ENCODE measurements at regions not wholly inside any gene's neighbourhood (a gene's known extent, or its start where the extent isn't known, plus 50 kb on each side); places are given as distances from the start of the nearest gene placed in this dataset.
"Not testable (repeated sequence)": the region's sequence is repeated elsewhere in the genome, so short reads cannot be mapped to it uniquely, and the experiment has no call there.

DNA sequence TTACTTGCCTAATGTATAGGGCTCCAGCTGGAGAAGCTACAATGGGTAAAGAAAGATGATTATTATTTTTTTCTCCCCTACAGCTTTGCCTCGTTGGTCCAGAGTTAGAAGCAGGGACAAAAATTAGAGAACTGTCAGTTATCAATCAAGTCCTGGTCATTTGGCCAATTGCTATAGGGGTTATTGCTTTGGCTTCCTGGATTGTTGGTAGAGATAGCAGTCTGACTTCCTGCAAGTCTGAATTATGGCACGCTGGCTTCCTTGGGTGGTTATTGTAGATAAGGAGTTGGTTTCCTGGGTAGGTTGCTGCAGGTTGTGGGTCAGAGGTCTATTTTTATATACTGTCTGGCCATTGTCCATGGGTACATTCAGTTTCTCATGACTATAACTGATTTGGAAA, 84.7 kb upstream of the ELAC2 start:
- H3K9me3 ChIP-seq (ENCODE audit: control insufficient read depth, insufficient read depth, low read length): no peaks in the 10 kb centered on the region
- no peak overlapping the region for H3K27ac ChIP-seq (ENCODE audit: low read length)
- no peak overlapping the region for H3K4me3 ChIP-seq (ENCODE audit: low read length)
- H3K4me1 ChIP-seq (ENCODE audit: control insufficient read depth, insufficient read depth, low read length): peaks cover 3% of the 10 kb centered on the region; the same call in 1 of the 2 replicates
- DNase-seq (ENCODE audit: low read depth, low spot score): no peak
- H3K27me3 ChIP-seq (ENCODE audit: control insufficient read depth, insufficient read depth, low read length): no peaks in the 10 kb centered on the region
- H3K36me3 ChIP-seq (ENCODE audit: control insufficient read depth, insufficient read depth, low read length): no peaks in the 10 kb centered on the region
- no CpG with 5 or more reads among the region's 2 CpGs for WGBS (ENCODE audit: insufficient coverage, insufficient read length)

DNA sequence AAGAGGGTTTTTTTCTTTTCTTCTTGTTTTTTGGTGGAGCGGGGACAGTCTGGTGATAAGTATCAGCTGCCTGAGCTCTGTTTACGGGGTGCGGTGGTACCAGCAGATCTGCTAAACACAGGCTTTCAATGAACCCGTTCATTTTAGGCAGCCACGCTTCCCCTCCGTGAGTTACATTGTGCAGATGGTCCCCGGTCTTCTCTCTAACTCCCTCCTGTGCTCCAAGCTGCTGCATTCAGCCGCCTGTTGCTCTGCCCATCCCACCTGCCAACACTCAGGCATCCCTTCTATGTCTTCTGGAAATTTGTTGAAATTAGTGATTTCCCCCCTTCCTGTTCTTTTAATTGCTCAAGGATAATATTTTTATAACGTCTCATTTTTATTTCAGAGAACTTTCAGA, 82.1 kb upstream of the ELAC2 start:
- DNase-seq (ENCODE audit: low read depth, low spot score): no peak
- Histone ChIP-seq H3K27me3 (ENCODE audit: control insufficient read depth, insufficient read depth, low read length) (no peaks in the 10 kb centered on the region), H3K4me3 (ENCODE audit: low read length) (no peak overlapping the region), H3K4me1 (ENCODE audit: control insufficient read depth, insufficient read depth, low read length) (no peaks in the 10 kb centered on the region), H3K27ac (ENCODE audit: low read length) (no peak overlapping the region), H3K9me3 (ENCODE audit: control insufficient read depth, insufficient read depth, low read length) (no peaks in the 10 kb centered on the region), H3K36me3 (ENCODE audit: control insufficient read depth, insufficient read depth, low read length) (no peaks in the 10 kb centered on the region)
- WGBS (ENCODE audit: insufficient coverage, insufficient read length): no CpG with 5 or more reads among the region's 9 CpGs

DNA sequence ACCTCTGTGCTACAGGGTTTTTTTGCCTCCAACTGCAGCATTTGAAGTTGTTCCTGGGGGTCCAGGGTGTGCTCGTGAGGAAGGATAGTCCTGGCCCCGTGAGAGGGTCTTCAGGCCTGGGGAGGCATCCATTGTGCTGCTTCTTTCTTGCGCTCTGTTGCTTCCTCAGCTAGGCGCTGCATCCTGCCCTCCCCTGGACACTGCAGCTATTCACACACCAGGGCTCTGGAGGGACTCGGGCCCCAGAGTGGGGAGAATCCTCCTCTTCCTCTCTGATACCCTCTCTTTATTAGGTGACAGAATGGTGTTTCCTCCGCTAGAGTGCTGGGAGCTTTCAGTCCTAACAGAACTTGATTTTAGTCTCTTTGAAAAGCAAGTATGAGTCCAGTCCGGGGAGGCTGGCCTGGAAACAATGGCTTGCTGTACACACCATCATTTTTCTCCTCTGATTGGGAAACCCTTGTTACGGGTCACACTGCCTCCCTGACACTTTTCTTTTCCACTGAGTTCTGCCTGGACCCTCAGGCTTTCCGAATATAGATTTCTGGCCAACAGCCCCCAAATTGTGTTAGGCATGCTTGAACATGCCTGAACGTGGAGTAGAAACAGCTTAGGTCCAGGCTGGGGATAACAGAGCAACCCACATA, 81.4 kb upstream of the ELAC2 start:
- Histone ChIP-seq H3K9me3 (ENCODE audit: control insufficient read depth, insufficient read depth, low read length) (no peaks in the 10 kb centered on the region), H3K27me3 (ENCODE audit: control insufficient read depth, insufficient read depth, low read length) (no peaks in the 10 kb centered on the region), H3K4me3 (ENCODE audit: low read length) (no peak overlapping the region), H3K4me1 (ENCODE audit: control insufficient read depth, insufficient read depth, low read length) (no peaks in the 10 kb centered on the region), H3K36me3 (ENCODE audit: control insufficient read depth, insufficient read depth, low read length) (no peaks in the 10 kb centered on the region), H3K27ac (ENCODE audit: low read length) (no peak overlapping the region)
- no peak for DNase-seq (ENCODE audit: low read depth, low spot score)
- no CpG with 5 or more reads among the region's 10 CpGs for WGBS (ENCODE audit: insufficient coverage, insufficient read length)

DNA sequence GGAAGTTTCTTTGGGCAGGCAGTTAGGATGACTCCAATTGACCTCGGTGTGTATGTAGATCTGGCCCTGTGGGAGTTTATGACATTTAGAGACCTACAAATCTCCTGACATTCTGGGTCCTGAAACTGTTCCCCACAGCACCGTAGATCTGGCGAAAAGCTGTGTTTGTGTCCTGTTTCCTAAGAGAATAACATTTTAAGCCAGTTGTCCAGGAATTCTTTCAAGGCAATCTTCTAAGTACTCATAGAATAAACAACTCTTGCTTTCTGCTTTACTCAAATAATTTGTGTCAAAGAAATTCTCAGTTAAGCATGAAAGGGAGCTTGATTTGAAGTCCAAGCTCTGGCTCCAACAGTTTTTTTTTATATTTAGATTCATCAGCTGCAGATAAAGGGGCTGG, 78.5 kb upstream of the ELAC2 start:
- no peaks in the 10 kb centered on the region for H3K27me3 ChIP-seq (ENCODE audit: control insufficient read depth, insufficient read depth, low read length)
- H3K9me3 ChIP-seq (ENCODE audit: control insufficient read depth, insufficient read depth, low read length): no peaks in the 10 kb centered on the region
- no peak overlapping the region for H3K27ac ChIP-seq (ENCODE audit: low read length)
- no peak overlapping the region for H3K4me3 ChIP-seq (ENCODE audit: low read length)
- no peaks in the 10 kb centered on the region for H3K4me1 ChIP-seq (ENCODE audit: control insufficient read depth, insufficient read depth, low read length)
- WGBS (ENCODE audit: insufficient coverage, insufficient read length): no CpG with 5 or more reads among the region's 3 CpGs
- no peak for DNase-seq (ENCODE audit: low read depth, low spot score)
- H3K36me3 ChIP-seq (ENCODE audit: control insufficient read depth, insufficient read depth, low read length): no peaks in the 10 kb centered on the region

DNA sequence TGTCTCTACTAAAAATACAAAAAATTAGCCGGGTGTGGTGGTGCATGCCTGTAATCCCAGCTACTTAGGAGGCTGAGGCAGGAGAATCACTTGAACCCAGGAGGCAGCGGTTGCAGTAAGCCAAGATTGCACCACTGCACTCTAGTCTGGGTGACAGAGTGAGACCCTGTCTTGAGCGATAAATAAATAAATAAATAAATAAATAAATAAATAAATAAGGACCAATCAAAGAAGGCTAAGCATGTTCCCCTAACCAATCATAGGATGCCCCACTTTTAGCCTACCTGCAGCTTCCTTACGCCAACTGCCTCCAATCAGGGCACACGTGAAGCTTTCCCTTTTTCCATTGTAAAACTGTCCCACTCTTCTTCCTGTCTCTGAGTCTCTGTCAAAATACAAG, 74.2 kb upstream of the ELAC2 start:
- H3K27ac ChIP-seq (ENCODE audit: low read length); DNase-seq (ENCODE audit: low read depth, low spot score); H3K4me3 ChIP-seq (ENCODE audit: low read length); H3K4me1 ChIP-seq (ENCODE audit: control insufficient read depth, insufficient read depth, low read length); H3K27me3 ChIP-seq (ENCODE audit: control insufficient read depth, insufficient read depth, low read length); H3K36me3 ChIP-seq (ENCODE audit: control insufficient read depth, insufficient read depth, low read length); H3K9me3 ChIP-seq (ENCODE audit: control insufficient read depth, insufficient read depth, low read length): not testable (repeated sequence)
- WGBS (ENCODE audit: insufficient coverage, insufficient read length): no CpG with 5 or more reads among the region's 5 CpGs

DNA sequence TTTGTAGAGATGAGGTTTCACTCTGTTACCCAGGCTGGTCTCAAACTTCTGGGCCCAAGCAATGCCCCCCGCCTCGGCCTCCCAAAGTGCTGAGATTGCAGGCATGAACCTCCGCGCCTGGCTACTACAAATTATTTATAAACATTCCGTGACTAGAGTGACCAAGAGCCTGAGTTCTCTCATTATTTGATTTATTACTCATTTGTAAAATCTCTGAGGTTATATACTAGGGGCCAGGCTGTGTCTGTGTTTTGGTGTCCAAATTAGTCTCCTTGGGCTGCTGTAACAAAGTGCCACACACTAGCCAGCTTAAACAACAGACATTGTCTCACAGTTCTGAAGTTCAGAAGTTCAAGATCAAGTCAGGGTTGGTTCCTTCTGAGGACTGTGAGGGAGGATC, 70.8 kb upstream of the ELAC2 start:
- Histone ChIP-seq H3K4me1 (ENCODE audit: control insufficient read depth, insufficient read depth, low read length) (no peaks in the 10 kb centered on the region), H3K27me3 (ENCODE audit: control insufficient read depth, insufficient read depth, low read length) (no peaks in the 10 kb centered on the region), H3K9me3 (ENCODE audit: control insufficient read depth, insufficient read depth, low read length) (no peaks in the 10 kb centered on the region), H3K4me3 (ENCODE audit: low read length) (no peak overlapping the region), H3K27ac (ENCODE audit: low read length) (no peak overlapping the region), H3K36me3 (ENCODE audit: control insufficient read depth, insufficient read depth, low read length) (no peaks in the 10 kb centered on the region)
- WGBS (ENCODE audit: insufficient coverage, insufficient read length): no CpG with 5 or more reads among the region's 5 CpGs
- DNase-seq (ENCODE audit: low read depth, low spot score): no peak

DNA sequence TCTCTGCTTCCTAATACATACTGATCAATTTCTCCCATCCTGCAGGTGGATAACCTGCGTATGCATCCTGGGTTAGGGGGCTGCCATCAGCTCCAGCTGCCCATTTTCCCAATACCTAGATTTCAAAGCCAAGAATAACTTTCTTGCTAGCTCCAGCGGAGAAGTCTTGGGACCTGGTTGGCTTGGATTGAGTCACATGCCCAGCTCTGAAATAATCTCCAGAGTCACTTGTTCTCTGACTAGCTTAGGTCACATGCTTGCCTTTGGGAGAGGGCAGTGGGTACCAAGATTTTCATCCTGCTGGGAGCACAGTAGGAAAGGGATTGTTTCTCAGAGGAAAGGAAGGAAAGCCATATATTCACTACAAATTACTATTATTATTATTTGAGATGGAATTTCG, 70.0 kb upstream of the ELAC2 start:
- no peaks in the 10 kb centered on the region for H3K27me3 ChIP-seq (ENCODE audit: control insufficient read depth, insufficient read depth, low read length)
- no peaks in the 10 kb centered on the region for H3K4me1 ChIP-seq (ENCODE audit: control insufficient read depth, insufficient read depth, low read length)
- H3K9me3 ChIP-seq (ENCODE audit: control insufficient read depth, insufficient read depth, low read length): no peaks in the 10 kb centered on the region
- no CpG with 5 or more reads among the region's 3 CpGs for WGBS (ENCODE audit: insufficient coverage, insufficient read length)
- no peak overlapping the region for H3K27ac ChIP-seq (ENCODE audit: low read length)
- no peak for DNase-seq (ENCODE audit: low read depth, low spot score)
- no peaks in the 10 kb centered on the region for H3K36me3 ChIP-seq (ENCODE audit: control insufficient read depth, insufficient read depth, low read length)
- no peak overlapping the region for H3K4me3 ChIP-seq (ENCODE audit: low read length)

DNA sequence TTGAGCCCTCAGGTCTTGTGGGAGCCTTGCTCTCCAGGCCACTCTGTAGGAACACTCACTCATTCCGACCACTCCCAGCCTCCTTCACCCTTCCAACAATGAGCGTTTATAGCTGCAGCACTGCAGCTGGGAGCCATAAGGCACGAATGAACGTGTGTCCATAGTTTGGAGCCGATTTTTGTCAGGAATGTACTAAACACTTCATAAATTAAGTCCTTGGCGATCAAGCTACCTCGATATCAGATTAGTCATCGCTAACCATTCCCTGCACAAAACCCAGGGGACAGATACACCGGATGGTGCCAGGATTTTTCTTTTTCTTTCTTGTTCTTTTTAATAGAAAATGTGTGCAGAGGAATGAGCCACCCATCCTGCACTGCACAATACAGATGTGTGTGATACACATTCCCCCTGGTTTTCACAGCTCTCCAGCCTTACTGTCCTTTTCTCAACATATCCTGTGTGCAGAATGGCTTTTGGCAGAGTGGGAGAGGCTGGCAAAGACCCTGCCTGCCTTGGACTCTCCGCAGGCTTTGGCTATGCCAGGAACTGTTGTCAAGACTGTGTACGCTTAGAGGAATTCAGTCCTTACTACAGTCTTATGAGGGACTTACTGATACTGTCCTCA, 68.4 kb upstream of the ELAC2 start:
- H3K27me3 ChIP-seq (ENCODE audit: control insufficient read depth, insufficient read depth, low read length): no peaks in the 10 kb centered on the region
- H3K36me3 ChIP-seq (ENCODE audit: control insufficient read depth, insufficient read depth, low read length): no peaks in the 10 kb centered on the region
- no CpG with 5 or more reads among the region's 11 CpGs for WGBS (ENCODE audit: insufficient coverage, insufficient read length)
- H3K9me3 ChIP-seq (ENCODE audit: control insufficient read depth, insufficient read depth, low read length): no peaks in the 10 kb centered on the region
- no peak for DNase-seq (ENCODE audit: low read depth, low spot score)
- no peak overlapping the region for H3K27ac ChIP-seq (ENCODE audit: low read length)
- no peak overlapping the region for H3K4me3 ChIP-seq (ENCODE audit: low read length)
- H3K4me1 ChIP-seq (ENCODE audit: control insufficient read depth, insufficient read depth, low read length): no peaks in the 10 kb centered on the region

DNA sequence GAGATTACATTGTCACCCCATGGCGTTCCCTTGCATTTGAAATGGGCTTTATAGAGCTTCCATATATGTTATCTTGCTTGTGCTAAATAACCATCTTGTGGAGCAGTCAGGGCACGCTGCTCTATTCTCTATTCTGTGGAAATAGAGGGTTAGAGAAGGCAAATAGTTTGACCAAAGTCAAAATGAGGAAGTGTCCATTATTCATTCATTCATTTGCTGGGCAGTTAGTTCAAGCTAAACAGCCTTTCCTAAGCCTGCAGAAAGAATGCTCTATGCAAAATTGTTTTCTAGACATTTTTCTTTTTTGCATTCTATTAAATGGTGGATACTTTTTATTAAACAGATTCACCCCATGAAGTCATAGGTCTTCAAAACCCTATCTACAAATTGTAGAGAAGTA, 67.8 kb upstream of the ELAC2 start:
- DNase-seq (ENCODE audit: low read depth, low spot score): no peak
- no peaks in the 10 kb centered on the region for H3K9me3 ChIP-seq (ENCODE audit: control insufficient read depth, insufficient read depth, low read length)
- H3K4me1 ChIP-seq (ENCODE audit: control insufficient read depth, insufficient read depth, low read length): no peaks in the 10 kb centered on the region
- no CpG with 5 or more reads among the region's 2 CpGs for WGBS (ENCODE audit: insufficient coverage, insufficient read length)
- no peaks in the 10 kb centered on the region for H3K27me3 ChIP-seq (ENCODE audit: control insufficient read depth, insufficient read depth, low read length)
- H3K36me3 ChIP-seq (ENCODE audit: control insufficient read depth, insufficient read depth, low read length): no peaks in the 10 kb centered on the region
- no peak overlapping the region for H3K4me3 ChIP-seq (ENCODE audit: low read length)
- no peak overlapping the region for H3K27ac ChIP-seq (ENCODE audit: low read length)

DNA sequence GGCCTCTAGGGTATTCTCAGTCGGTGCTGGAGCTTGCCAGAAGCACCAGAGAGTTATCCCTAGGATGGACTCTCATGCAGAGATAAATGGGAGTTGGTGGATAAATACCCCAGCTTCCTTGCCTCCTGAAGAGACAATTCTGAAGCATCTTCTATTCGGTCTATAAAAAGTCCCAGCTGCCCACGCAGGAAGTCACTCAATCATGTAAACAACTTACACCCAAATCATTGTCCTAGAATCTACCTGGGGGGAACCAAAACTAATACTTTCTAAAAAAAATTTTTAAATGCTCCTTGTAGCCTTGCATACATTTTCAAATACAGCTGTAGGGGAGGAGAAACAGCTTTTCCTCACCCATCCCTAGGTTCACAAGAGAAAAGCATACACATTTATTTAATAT, 66.6 kb upstream of the ELAC2 start:
- no peak overlapping the region for H3K27ac ChIP-seq (ENCODE audit: low read length)
- no peaks in the 10 kb centered on the region for H3K9me3 ChIP-seq (ENCODE audit: control insufficient read depth, insufficient read depth, low read length)
- H3K4me1 ChIP-seq (ENCODE audit: control insufficient read depth, insufficient read depth, low read length): no peaks in the 10 kb centered on the region
- no peak overlapping the region for H3K4me3 ChIP-seq (ENCODE audit: low read length)
- no peak for DNase-seq (ENCODE audit: low read depth, low spot score)
- no peaks in the 10 kb centered on the region for H3K27me3 ChIP-seq (ENCODE audit: control insufficient read depth, insufficient read depth, low read length)
- H3K36me3 ChIP-seq (ENCODE audit: control insufficient read depth, insufficient read depth, low read length): no peaks in the 10 kb centered on the region
- WGBS (ENCODE audit: insufficient coverage, insufficient read length): no CpG with 5 or more reads among the region's 3 CpGs

All from iPS DF 6.9 (cell line).